SU-DHL-6 (cell line): ENCODE measurements at regions not wholly inside any gene's neighbourhood (a gene's known extent, or its start where the extent isn't known, plus 50 kb on each side); places are given as distances from the start of the nearest gene placed in this dataset.
"Not testable (repeated sequence)": the region's sequence is repeated elsewhere in the genome, so short reads cannot be mapped to it uniquely, and the experiment has no call there.

Experiments used
- H2AFZ ChIP-seq: fragments of 200-600 bp; sonication (generic); 2 replicates; pipeline ENCODE4 v1.6.1; 2014; ENCODE audit warnings: low read depth, mild to moderate bottlenecking, moderate library complexity, mixed read lengths, antibody characterized with exemption, low read length; ENCODE audit not compliant: severe bottlenecking
- H3F3A ChIP-seq: fragments of 200-600 bp; shearing (Covaris generic); 2 replicates; pipeline ENCODE4 v1.6.0; 2016; ENCODE audit warnings: antibody characterized with exemption, mild to moderate bottlenecking; ENCODE audit not compliant: insufficient read depth
- H3K27ac ChIP-seq: fragments of 200-600 bp; sonication (generic); 2 replicates; pipeline ENCODE4 v1.5.1; 2016; ENCODE audit warnings: low read depth, mild to moderate bottlenecking, low read length, moderate library complexity, mixed read lengths
- H3K27me3 ChIP-seq: fragments of 200-600 bp; sonication (generic), shearing (Covaris generic); 2 replicates; pipeline ENCODE4 v1.6.0; 2014; ENCODE audit warnings: mild to moderate bottlenecking, low read length
- H3K36me3 ChIP-seq: fragments of 200-600 bp; sonication (generic); 2 replicates; pipeline ENCODE4 v1.6.1; 2014; ENCODE audit warnings: mild to moderate bottlenecking, low read length, mixed read lengths
- H3K4me2 ChIP-seq: fragments of 300-600, 200-600 bp; shearing (Covaris generic), sonication (generic); 2 replicates; pipeline ENCODE4 v1.6.0; 2014; ENCODE audit warnings: low read length, low read depth, mild to moderate bottlenecking; ENCODE audit not compliant: poor library complexity, severe bottlenecking
- H3K4me3 ChIP-seq: fragments of 200-600 bp; sonication (generic); 2 replicates; pipeline ENCODE4 v1.5.1; 2014; ENCODE audit warnings: antibody characterized with exemption, low read length, mild to moderate bottlenecking, mixed read lengths; ENCODE audit not compliant: insufficient read depth, poor library complexity, severe bottlenecking
- H3K79me2 ChIP-seq: fragments of 200-600 bp; sonication (generic); 2 replicates; pipeline ENCODE4 v1.6.1; 2014; ENCODE audit warnings: mild to moderate bottlenecking, low read length, moderate library complexity; ENCODE audit not compliant: insufficient read depth
- H3K9ac ChIP-seq: fragments of 200-600 bp; sonication (generic); 2 replicates; pipeline ENCODE4 v1.7.0; 2014; ENCODE audit warnings: mild to moderate bottlenecking, low read length
- H3K9me2 ChIP-seq: fragments of 200-600 bp; sonication (generic); replicated peaks from 2 replicates; pipeline ENCODE4 v1.6.1; 2014; ENCODE audit warnings: low read length; ENCODE audit not compliant: insufficient read depth
- H3K9me3 ChIP-seq: fragments of 200-600 bp; sonication (generic); 2 replicates; pipeline ENCODE4 v1.6.1; 2014; ENCODE audit warnings: low read length, mixed read lengths; ENCODE audit not compliant: insufficient read depth
- H4K20me1 ChIP-seq: fragments of 200-600 bp; sonication (generic); 2 replicates; pipeline ENCODE4 v1.6.1; 2014; ENCODE audit warnings: low read depth, mild to moderate bottlenecking, antibody characterized with exemption, low read length, moderate library complexity, mixed read lengths
- EZH2phosphoT487 ChIP-seq: fragments of 200-600 bp; sonication (generic), shearing (Covaris generic); conservative IDR thresholded peaks from 2 replicates; pipeline ENCODE4 v1.6.1; 2018; ENCODE audit warnings: mild to moderate bottlenecking, antibody characterized with exemption, low read length, moderate library complexity, mixed read lengths
- TF ChIP-seq, protein P1 (sequence below): fragments of 200-600 bp; sonication (generic); IDR thresholded peaks from one replicate; pipeline ENCODE4 v1.5.1; 2017; ENCODE audit warnings: antibody characterized with exemption, mild to moderate bottlenecking, low read length, moderate library complexity; ENCODE audit not compliant: insufficient read depth, poor library complexity, severe bottlenecking

GRCh38 chr7:79608005-79608404 lies 154.5 kb upstream of the MAGI2 start:
- no peaks in the 10 kb centered on the region for H3K9me2 ChIP-seq

DNA sequence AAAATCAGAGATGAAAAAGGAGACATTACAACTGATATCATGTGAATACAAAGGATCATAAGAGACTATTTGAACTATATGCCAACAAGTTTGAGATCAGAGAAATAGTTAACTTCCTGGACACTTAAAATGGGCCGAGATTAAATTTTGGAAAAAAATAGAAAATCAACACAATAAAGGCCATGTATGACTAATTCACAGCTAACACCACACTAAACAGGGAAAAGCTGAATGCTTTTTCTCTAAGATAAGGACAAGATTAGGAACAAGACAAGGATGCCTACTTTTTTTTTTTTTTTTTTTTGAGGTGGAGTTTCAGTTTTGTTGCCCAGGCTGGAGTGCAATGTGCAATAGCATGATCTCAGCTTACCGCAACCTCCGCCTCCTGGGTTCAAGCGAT lies 151.4 kb upstream of the MAGI2 start:
- Histone ChIP-seq H3K27ac (no peak overlapping the region), H3K36me3 (no peaks in the 10 kb centered on the region), H3K79me2 (no peaks in the 10 kb centered on the region), H3K4me3 (no peak overlapping the region), H3K9me2 (no peaks in the 10 kb centered on the region), H3K4me2 (no peak overlapping the region), H3K27me3 (no peaks in the 10 kb centered on the region), H3K9ac (no peak overlapping the region), H4K20me1 (no peaks in the 10 kb centered on the region), H3F3A (no peaks in the 10 kb centered on the region), H2AFZ (no peak overlapping the region), H3K9me3 (no peaks in the 10 kb centered on the region)
- TF ChIP-seq, protein P1, sequence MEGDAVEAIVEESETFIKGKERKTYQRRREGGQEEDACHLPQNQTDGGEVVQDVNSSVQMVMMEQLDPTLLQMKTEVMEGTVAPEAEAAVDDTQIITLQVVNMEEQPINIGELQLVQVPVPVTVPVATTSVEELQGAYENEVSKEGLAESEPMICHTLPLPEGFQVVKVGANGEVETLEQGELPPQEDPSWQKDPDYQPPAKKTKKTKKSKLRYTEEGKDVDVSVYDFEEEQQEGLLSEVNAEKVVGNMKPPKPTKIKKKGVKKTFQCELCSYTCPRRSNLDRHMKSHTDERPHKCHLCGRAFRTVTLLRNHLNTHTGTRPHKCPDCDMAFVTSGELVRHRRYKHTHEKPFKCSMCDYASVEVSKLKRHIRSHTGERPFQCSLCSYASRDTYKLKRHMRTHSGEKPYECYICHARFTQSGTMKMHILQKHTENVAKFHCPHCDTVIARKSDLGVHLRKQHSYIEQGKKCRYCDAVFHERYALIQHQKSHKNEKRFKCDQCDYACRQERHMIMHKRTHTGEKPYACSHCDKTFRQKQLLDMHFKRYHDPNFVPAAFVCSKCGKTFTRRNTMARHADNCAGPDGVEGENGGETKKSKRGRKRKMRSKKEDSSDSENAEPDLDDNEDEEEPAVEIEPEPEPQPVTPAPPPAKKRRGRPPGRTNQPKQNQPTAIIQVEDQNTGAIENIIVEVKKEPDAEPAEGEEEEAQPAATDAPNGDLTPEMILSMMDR, result no peak
- TF ChIP-seq EZH2phosphoT487, result no peak

More at GRCh38 chr7:79608005-79608404, 154.5 kb upstream of the MAGI2 start:
- Histone ChIP-seq H3K27ac (no peak overlapping the region), H3K9ac (no peak overlapping the region), H3K4me2 (no peak overlapping the region), H3K79me2 (no peaks in the 10 kb centered on the region), H3K27me3 (no peaks in the 10 kb centered on the region), H3K36me3 (no peaks in the 10 kb centered on the region), H3K9me3 (no peaks in the 10 kb centered on the region), H4K20me1 (no peaks in the 10 kb centered on the region), H2AFZ (no peak overlapping the region), H3F3A (no peaks in the 10 kb centered on the region), H3K4me3 (no peak overlapping the region)
- TF ChIP-seq, protein P1, result no peak
- no peak for TF ChIP-seq EZH2phosphoT487

DNA sequence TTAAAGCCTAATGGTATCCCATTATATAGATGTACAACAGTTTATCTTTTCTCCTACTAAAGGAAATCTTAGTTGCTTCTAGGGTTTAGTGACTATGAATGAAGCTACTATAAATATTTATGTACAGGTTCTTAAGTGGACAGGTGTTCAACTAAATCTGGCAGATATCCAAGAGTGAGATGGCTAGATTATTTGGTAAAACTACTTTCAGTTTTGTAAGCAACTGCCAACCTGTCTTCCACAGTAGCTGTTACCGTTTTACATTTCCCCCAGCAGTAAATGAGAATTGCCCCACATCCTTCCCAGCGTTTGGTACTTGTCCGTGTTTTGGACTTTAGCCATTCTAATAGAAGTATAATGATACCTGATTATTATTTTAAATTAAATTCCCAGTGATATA lies 144.9 kb upstream of the MAGI2 start:
- TF ChIP-seq EZH2phosphoT487, result no peak
- TF ChIP-seq, protein P1, result no peak
- Histone ChIP-seq H3K9me2 (no peaks in the 10 kb centered on the region), H3K27me3 (no peaks in the 10 kb centered on the region), H3K36me3 (no peaks in the 10 kb centered on the region), H4K20me1 (no peaks in the 10 kb centered on the region), H3K4me2 (no peak overlapping the region), H3K9me3 (no peaks in the 10 kb centered on the region), H3K9ac (no peak overlapping the region), H2AFZ (no peak overlapping the region), H3K4me3 (no peak overlapping the region), H3F3A (no peaks in the 10 kb centered on the region), H3K79me2 (no peaks in the 10 kb centered on the region), H3K27ac (no peak overlapping the region)

DNA sequence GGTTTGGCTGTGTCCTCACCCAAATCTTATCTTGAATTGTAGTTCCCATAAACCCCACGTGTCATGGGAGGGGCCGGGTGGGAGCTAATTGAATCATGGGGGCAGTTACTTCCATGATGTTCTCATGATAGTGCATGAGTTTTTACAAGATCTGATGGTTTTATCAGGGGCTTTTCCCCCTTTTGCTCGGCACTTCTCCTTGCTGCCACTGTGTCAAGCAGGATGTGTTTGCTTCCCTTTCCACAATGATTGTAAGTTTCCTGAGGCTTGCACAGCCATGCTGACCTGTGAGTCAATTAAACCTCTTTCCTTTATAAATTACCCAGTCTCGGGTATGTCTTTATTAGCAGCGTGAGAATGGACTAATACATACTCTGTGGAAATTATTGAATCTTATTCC lies 141.2 kb upstream of the MAGI2 start:
- not testable (repeated sequence) for H3K4me3 ChIP-seq, H4K20me1 ChIP-seq, H2AFZ ChIP-seq, H3K9ac ChIP-seq, H3K9me2 ChIP-seq, H3K27me3 ChIP-seq, H3F3A ChIP-seq, H3K36me3 ChIP-seq, H3K4me2 ChIP-seq, H3K9me3 ChIP-seq, H3K27ac ChIP-seq, H3K79me2 ChIP-seq
